ENCODE measurements at regions not wholly inside any gene's neighbourhood (a gene's known extent, or its start where the extent isn't known, plus 50 kb on each side); places are given as distances from the start of the nearest gene placed in this dataset.

DNA sequence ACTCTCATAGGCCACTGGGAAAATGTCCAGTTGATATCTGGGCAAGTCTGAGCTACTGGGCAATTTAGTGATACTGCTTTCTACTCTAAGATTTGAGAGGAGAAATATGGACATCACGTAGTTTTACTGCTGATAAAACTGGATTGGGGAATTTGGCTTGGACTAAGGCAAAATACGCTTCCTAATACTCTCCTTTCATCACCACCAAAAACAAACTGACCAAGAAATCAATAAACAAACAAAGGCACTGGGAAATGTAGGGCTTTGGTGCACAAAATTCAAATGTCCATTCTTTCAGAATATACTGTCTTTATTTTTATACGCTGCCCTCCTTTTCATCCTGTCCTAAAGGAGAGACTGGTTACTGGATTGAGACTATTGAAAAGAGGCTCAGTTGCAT lies 145.1 kb upstream of the SP8 start:
- no peak for TF ChIP-seq CTCF (IDR thresholded peaks at IDR 0.05; ENCODE audit: insufficient read depth, missing control alignments)
- FAIRE-seq (no peak), DNase-seq (ENCODE audit: insufficient read length, low spot score) (no peak)

- TF ChIP-seq CTCF (IDR thresholded peaks at IDR 0.05; ENCODE audit: insufficient read depth, missing control alignments), result no peak
- FAIRE-seq (no peak), DNase-seq (ENCODE audit: insufficient read length, low spot score) (no peak)
Observed at GRCh38 chr7:20932785-20933527, 146.3 kb upstream of the SP8 start.

- FAIRE-seq, result no peak
- no peak for DNase-seq (ENCODE audit: insufficient read length, low spot score)
- TF ChIP-seq CTCF (IDR thresholded peaks at IDR 0.05; ENCODE audit: insufficient read depth, missing control alignments), result no peak
Observed at GRCh38 chr7:20945451-20945850, 158.8 kb upstream of the SP8 start.

- FAIRE-seq, result no peak
- no peak for DNase-seq (ENCODE audit: insufficient read length, low spot score)
- no peak for TF ChIP-seq CTCF (IDR thresholded peaks at IDR 0.05; ENCODE audit: insufficient read depth, missing control alignments)
Observed at GRCh38 chr7:20952916-20953315, 166.2 kb upstream of the SP8 start.

DNA sequence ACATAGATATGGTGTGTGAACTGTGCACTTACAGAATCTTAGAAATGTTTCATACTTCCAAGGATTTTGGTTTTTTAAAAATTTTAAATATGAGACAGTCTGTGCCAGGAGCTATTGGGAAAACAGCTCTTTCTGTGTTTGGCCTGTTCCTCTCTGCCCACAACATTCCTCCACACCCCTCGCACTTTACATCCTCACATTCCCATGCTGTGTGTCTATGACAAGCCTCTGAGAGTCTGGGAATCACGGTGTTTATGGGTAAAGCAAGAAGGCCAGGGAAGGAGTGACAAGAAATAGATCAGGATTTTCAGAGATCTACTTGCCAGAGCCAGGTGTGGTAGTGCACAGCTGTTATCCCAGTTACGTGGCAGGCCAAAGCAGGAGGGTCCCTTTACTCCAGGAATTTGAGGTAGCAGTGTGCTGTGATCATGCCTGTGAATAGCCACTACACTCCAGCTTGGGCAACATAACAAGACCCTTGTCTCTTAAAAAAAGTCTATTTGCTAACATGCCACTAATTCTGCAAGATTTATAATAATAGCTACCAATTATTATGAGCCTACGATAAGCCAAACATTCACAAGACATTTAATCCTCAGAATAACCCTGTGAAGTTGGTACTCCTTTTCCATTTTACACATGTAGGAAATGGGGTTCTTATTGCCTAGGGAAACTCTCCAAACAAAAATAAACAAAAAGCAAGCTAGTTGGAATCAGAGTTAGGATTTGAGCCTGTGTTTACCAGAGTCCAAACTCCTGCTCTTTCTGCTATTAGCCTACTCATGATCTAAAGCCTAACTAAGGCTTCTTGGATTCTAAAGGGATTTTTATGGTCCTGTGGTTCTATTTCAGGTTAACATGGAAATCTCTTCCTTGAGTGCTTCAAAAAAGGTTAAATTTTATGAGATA lies 168.3 kb upstream of the SP8 start:
- no peak for DNase-seq (ENCODE audit: insufficient read length, low spot score)
- TF ChIP-seq CTCF (IDR thresholded peaks at IDR 0.05; ENCODE audit: insufficient read depth, missing control alignments), result no peak
- FAIRE-seq, result no peak

DNA sequence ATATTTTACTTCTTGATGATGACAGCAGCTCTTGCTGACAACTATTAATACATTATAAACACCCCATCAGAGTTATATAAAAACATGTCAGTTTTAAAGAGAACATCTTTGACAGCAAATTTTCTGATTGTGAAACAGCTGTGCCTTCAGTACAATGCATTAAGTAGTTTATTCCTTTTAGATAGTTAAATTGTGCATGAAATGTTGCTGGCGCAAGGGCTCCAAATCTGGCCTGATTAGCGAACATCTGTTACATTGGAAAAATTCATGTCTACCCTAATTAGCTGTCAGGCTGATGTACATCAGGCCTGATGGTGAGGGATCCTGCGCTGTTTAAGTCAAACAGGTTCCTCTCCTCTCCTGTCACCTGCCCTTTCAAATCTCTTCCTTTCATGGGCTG lies 171.9 kb upstream of the SP8 start:
- no peak for DNase-seq (ENCODE audit: insufficient read length, low spot score)
- no peak for FAIRE-seq
- TF ChIP-seq CTCF (IDR thresholded peaks at IDR 0.05; ENCODE audit: insufficient read depth, missing control alignments), result no peak

- TF ChIP-seq CTCF (IDR thresholded peaks at IDR 0.05; ENCODE audit: insufficient read depth, missing control alignments), result no peak
- DNase-seq (ENCODE audit: insufficient read length, low spot score), result no peak
- FAIRE-seq, result no peak
Observed at GRCh38 chr7:20959281-20959680, 172.6 kb upstream of the SP8 start.
